RCC 7860 (cell line): ENCODE measurements at regions not wholly inside any gene's neighbourhood (a gene's known extent, or its start where the extent isn't known, plus 50 kb on each side); places are given as distances from the start of the nearest gene placed in this dataset.
A peak's percentile ranks its signal among the peaks of the same experiment; 100 is the strongest.

Source experiments
- DNase-seq: peaks from one replicate; pipeline ENCODE4 v3.0.0-alpha.2; 2015; ENCODE audit warnings: low spot score
- FAIRE-seq: peaks from 2 replicates; lab custom pipeline; 2012; peaks lifted over from hg19 to GRCh38; lab: Jason Lieb, UNC

DNA sequence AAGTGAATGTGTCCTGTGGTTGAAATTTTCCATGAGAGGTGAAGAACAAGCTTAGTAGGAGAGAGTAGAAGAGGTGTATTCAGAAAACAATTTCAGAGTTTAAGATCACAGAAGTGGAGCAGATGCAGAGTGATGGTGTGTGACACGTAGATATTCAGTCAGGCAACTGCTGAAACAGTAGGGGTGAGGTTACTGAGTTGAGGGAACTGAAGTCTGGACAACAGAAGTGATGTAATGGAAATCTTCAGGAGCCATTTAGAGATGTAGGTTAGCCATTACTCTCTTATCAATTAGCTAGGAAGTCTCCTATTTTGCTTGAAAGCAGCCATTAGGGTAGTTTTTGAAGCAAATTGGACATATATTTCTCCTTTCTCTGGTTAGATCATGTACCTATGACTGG is 584.4 kb downstream of the PKHD1 start:
- FAIRE-seq (no peak), DNase-seq (no peak)

- DNase-seq (no peak), FAIRE-seq (no peak)
Observed at GRCh38 chr6:51505434-51505833, 582.0 kb downstream of the PKHD1 start.

DNA sequence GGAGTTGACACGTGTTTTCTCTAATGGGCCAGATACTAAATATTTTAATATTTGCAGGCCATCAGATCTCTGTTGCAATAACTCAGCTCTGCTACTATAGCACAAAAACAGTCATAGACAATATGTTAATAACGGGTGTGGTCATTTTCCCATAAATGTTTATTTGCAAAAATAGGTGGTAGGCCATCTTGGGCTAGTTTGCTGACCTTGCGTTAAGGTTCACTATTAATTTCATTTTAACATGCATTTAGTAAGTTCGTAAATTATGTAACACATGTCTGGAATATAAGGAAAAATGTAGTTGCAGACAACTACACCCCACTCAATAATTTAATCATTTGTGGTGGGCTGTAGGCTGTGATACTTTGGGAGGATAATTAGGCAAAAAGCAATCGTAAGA is 577.8 kb downstream of the PKHD1 start:
- FAIRE-seq = no peak

DNA sequence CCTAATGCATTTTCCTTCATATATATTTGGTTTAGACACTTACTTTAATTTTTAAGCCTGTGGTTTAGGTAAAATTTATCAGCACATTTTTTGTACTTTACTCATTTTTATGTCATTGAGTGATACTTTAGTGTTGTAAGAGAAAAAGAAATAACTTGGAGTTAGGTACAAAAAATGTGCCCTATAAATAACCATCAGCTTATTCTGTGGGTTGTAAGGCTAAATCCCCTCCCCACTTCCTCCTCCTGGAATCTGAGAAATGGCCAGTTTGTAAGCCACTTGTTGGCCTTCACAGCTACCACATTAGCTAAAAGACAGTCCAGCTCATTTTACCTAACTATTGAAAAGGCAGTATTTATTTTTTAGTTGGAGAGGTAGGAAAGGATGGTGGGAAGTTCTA is 576.3 kb downstream of the PKHD1 start:
- FAIRE-seq (peak; percentile 35), DNase-seq (peak; percentile 7)

More for the DNA sequence above, 577.8 kb downstream of the PKHD1 start:
- DNase-seq = no peak

DNA sequence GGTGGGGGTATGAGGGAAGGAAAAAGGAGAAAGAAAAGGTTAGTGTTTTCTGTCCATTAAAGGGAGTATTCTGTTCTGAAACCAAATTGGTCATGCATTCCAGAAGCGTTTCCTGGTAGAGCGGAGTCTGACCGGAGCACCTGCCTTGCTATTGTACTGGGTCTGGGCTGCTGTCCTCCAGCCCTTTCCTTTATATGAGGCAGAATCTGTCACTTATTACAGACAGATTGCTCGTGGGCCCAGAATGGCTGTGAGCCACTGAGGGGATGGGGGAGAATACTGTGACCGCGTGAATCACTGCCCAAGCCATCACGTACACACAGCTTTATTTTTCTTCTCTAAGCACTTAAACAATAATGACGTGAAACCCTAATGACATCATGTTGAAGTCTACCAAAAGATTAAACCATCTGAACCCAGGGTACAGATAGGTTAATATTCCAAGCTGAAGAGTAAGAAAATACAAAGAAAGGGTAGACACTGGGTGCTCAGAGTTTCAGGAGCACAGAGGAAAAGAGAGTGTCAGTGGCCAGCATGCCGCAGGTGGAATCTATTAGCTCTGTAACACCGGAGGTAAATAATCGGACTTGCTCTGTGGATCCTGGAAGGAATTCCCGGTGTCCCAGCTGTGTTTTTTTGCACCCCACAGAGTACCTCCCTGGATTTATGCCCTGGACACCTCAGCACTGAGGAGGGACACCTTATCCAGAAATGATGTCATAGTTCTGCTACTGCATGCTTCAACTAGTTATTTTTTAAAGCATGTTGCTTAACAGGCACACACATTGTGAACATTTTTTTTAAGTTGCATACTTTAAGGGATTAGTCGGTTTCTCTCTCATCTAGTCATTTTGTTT is 573.3 kb downstream of the PKHD1 start:
- FAIRE-seq = no peak

GRCh38 chr6:51514748-51515402 is 572.5 kb downstream of the PKHD1 start:
- FAIRE-seq = no peak

More for the DNA sequence above, 573.3 kb downstream of the PKHD1 start:
- DNase-seq = peak; percentile 18

DNA sequence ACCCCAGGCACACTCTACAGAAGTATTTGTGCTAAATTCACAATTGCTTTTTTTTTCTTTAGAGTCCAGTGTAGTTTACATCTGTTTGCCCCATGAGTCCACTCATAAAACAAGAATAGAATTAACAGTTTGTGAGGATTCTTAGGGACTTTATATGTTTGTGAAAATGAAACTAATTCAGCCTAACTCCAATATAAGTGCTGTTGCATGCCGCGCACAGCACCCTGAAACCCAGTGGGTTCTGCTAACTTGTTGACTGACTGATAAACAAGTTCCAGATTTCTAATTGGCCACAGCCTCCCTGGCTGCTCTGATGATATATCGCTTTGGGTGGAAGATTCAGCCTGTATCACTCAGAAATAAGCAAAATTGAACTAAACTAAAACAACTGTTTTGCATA is 561.4 kb downstream of the PKHD1 start:
- DNase-seq (no peak), FAIRE-seq (no peak)

More at GRCh38 chr6:51514748-51515402, 572.5 kb downstream of the PKHD1 start:
- no peak for DNase-seq

DNA sequence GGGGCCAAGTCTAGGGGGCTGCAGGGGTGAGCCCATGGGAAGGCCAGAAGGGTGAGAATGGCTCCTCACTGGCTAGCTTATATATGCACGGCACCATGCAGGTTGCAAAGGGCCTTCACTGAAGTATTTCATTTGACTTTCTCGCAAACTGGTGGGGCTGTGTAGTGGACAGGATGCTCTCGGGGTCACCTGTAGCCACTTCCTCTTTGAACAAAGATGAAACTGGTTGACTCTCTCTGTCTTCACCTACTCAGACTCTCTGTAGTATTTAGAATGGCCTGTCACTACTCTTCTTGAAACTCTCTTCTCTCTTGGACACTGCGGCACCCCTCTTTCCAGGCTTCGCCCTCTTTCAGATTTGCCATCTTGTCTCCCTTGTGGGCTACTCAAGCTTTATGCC is 560.5 kb downstream of the PKHD1 start:
- no peak for FAIRE-seq

DNA sequence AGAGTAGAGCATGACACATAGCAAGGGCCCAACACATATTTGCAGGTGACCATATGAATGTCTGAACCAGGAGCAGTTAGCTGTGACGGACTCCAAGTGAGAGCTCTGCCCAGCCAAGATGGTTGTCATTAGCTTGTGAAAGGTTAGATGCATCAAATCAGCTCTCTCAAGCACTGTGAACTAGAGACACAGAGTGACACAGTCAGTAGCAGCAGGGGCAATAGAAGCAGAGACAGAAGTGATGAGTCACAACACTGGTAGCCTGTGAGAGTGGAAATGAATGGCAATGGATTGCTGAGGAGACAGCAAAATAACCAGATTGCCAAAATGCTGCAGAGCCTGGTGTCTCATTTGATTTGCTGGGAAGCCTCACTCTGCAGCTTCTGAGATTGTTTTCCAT is 558.9 kb downstream of the PKHD1 start:
- DNase-seq (no peak), FAIRE-seq (no peak)

More for the DNA sequence above, 560.5 kb downstream of the PKHD1 start:
- no peak for DNase-seq

- FAIRE-seq = no peak
Observed at GRCh38 chr6:51529240-51529639, 558.2 kb downstream of the PKHD1 start.

GRCh38 chr6:51531623-51532022 is 555.8 kb downstream of the PKHD1 start:
- DNase-seq (no peak), FAIRE-seq (no peak)

More at GRCh38 chr6:51529240-51529639, 558.2 kb downstream of the PKHD1 start:
- no peak for DNase-seq

DNA sequence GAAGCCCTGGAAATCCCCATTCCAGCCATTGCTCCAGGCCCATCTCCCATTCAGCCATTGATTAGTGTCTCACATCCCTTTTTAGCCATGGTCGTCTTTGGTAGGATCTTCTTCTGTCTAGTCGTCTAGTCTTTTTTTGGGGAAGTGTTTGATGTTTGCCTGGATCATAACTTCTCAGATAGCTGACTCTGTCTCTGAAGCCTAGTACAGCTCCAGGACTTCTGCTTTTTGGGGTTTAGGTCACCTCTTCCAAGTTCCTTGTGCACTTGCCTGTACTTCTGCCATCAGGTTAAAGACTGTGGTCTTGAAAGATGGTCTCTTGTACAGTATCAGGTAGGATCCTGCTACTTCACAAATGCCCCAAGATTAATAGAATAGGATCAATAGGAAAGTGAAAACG is 553.5 kb downstream of the PKHD1 start:
- no peak for FAIRE-seq
- DNase-seq = no peak

GRCh38 chr6:51535327-51535726 is 552.1 kb downstream of the PKHD1 start:
- DNase-seq = no peak

DNA sequence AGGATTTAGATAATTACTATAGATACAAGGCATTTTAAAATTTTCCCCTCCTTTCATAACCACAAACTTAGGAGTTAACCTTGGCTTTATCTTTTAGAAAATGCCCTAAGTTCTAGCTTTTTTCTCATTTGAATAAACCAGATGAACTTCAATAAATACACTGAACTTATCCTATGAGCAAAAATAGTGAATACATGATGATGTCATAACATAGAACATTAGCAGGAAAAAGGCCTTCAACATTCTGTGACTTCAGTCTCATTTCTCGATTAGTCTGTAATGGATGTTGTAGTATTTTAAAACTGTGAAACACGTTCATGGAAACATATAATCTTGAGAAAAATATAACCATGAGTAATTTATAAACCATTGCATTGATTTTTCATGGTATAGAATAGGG is 550.7 kb downstream of the PKHD1 start:
- DNase-seq (no peak), FAIRE-seq (no peak)

More at GRCh38 chr6:51535327-51535726, 552.1 kb downstream of the PKHD1 start:
- FAIRE-seq = no peak

DNA sequence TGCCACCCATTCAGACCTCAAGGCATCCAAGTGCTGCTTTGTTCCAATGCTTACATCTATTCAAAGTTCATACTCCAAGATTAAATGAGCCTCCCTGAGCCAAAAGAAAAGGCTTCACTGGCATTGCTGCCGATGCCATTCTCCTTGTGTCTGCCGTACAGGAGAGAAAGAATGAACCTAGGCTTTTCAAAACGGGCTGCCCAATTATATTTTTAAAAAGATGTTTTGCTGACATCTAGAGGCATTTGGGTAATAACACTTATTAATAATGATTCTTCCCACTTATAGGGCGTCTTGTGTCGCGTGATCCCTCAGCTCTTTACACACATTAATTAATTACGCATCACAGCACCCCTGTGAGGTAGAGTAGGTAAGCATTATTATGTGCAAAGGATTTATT is 545.6 kb downstream of the PKHD1 start:
- DNase-seq (no peak), FAIRE-seq (no peak)

- no peak for DNase-seq
- FAIRE-seq = no peak
Observed at GRCh38 chr6:51542475-51542874, 544.9 kb downstream of the PKHD1 start.

DNA sequence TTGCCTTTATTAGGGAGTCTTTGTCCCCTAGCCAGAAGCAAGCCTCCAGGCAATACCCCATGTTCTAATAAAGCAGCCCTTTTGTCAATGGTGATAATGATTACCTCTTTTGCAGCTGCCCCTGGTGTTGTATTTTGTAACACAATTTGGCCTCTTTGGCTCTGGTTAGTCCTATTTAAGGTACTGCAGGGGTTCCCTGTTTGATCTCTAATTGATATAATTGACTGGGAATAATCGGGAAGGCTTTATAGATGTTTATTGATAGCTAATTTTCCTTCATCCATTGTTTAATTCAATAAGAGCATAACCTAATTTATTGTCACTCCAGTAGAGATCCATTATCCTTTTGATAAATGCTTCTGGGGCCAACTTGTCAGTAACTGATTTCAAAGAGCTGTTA is 537.2 kb downstream of the PKHD1 start:
- no peak for DNase-seq
- FAIRE-seq = no peak

GRCh38 chr6:51552435-51552834 is 535.0 kb downstream of the PKHD1 start:
- FAIRE-seq = no peak

GRCh38 chr6:51553246-51554015 is 534.0 kb downstream of the PKHD1 start:
- DNase-seq = no peak

More at GRCh38 chr6:51552435-51552834, 535.0 kb downstream of the PKHD1 start:
- DNase-seq = no peak

GRCh38 chr6:51554029-51554428 is 533.4 kb downstream of the PKHD1 start:
- no peak for DNase-seq
- no peak for FAIRE-seq

More at GRCh38 chr6:51553246-51554015, 534.0 kb downstream of the PKHD1 start:
- no peak for FAIRE-seq

DNA sequence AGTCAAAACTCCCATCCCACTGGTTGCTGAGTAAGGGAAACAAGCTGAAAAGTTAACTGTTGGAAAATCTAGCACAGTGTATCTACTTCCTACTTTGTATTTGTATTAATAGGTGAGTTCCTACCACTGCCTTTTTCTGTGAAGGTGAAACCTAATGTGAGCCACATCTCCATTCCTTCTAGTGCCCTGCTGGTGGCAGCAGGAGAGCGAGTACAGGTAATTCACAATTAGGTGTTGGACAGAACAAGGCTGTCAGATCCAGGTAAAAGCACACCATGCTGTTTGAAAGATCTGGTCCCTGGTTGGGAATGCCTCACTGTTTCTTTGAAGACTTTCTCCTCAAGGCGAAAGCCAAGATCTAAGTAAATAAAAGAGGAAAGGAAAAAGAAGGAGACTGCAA is 528.4 kb downstream of the PKHD1 start:
- FAIRE-seq (no peak), DNase-seq (no peak)
